ENCODE measurements at regions not wholly inside any gene's neighbourhood (a gene's known extent, or its start where the extent isn't known, plus 50 kb on each side); places are given as distances from the start of the nearest gene placed in this dataset.

GRCh38 chr13:91169321-91170050 is 178.0 kb upstream of the MIR17HG start:
- WGBS (ENCODE audit: low lambda C conversion rate, missing lambda C conversion rate): 70% methylated on average over 5 of the region's 5 CpGs
- no peaks in the 10 kb centered on the region for H3K79me2 ChIP-seq
- no peak overlapping the region for H3K4me2 ChIP-seq
- H3K27ac ChIP-seq: no peak overlapping the region
- TF ChIP-seq EZH2 (IDR thresholded peaks at IDR 0.05; ENCODE audit: borderline replicate concordance) (no peak), EZH2phosphoT487 (IDR thresholded peaks at IDR 0.05; ENCODE audit: low read depth, severe bottlenecking, unreplicated experiment) (no peak), CTCF (IDR thresholded peaks at IDR 0.05; ENCODE audit: poor library complexity) (no peak)
- H3K36me3 ChIP-seq (replicated peaks; ENCODE audit: insufficient read depth, low read depth): no peaks in the 10 kb centered on the region
- H3K27me3 ChIP-seq: no peaks in the 10 kb centered on the region
- no peak for DNase-seq (ENCODE audit: low spot score)
- H2AFZ ChIP-seq: no peak overlapping the region
- H3K9me3 ChIP-seq (ENCODE audit: low read depth): no peaks in the 10 kb centered on the region
- no peaks in the 10 kb centered on the region for H3K9me2 ChIP-seq (replicated peaks; ENCODE audit: insufficient read depth)
- no peaks in the 10 kb centered on the region for H4K20me1 ChIP-seq (ENCODE audit: insufficient read depth, poor library complexity, severe bottlenecking)
- no peaks in the 10 kb centered on the region for H3K4me1 ChIP-seq (ENCODE audit: insufficient read depth)
- H3K4me3 ChIP-seq: no peak overlapping the region

- WGBS (ENCODE audit: low lambda C conversion rate, missing lambda C conversion rate): 92% methylated on average over 4 of the region's 4 CpGs
- Histone ChIP-seq H3K79me2 (no peaks in the 10 kb centered on the region), H3K4me2 (no peak overlapping the region), H3K4me1 (ENCODE audit: insufficient read depth) (no peaks in the 10 kb centered on the region), H3K4me3 (no peak overlapping the region), H3K9me3 (ENCODE audit: low read depth) (no peaks in the 10 kb centered on the region), H3K36me3 (replicated peaks; ENCODE audit: insufficient read depth, low read depth) (no peaks in the 10 kb centered on the region), H3K27ac (no peak overlapping the region), H4K20me1 (ENCODE audit: insufficient read depth, poor library complexity, severe bottlenecking) (no peaks in the 10 kb centered on the region), H3K27me3 (no peaks in the 10 kb centered on the region), H3K9me2 (replicated peaks; ENCODE audit: insufficient read depth) (no peaks in the 10 kb centered on the region), H2AFZ (no peak overlapping the region)
- DNase-seq (ENCODE audit: low spot score): no peak
- TF ChIP-seq EZH2phosphoT487 (IDR thresholded peaks at IDR 0.05; ENCODE audit: low read depth, severe bottlenecking, unreplicated experiment): no peak
- TF ChIP-seq EZH2 (IDR thresholded peaks at IDR 0.05; ENCODE audit: borderline replicate concordance): no peak
- TF ChIP-seq CTCF (IDR thresholded peaks at IDR 0.05; ENCODE audit: poor library complexity): no peak
These were observed 175.3 kb upstream of the MIR17HG start for GRCh38 chr13:91172160-91172559.

GRCh38 chr13:91174886-91175501 is 172.5 kb upstream of the MIR17HG start:
- H3K79me2 ChIP-seq: no peaks in the 10 kb centered on the region
- H4K20me1 ChIP-seq (ENCODE audit: insufficient read depth, poor library complexity, severe bottlenecking): no peaks in the 10 kb centered on the region
- H3K27me3 ChIP-seq: no peaks in the 10 kb centered on the region
- peak overlapping the region; percentile 76 for H3K4me2 ChIP-seq
- TF ChIP-seq EZH2phosphoT487 (IDR thresholded peaks at IDR 0.05; ENCODE audit: low read depth, severe bottlenecking, unreplicated experiment) (no peak), CTCF (IDR thresholded peaks at IDR 0.05; ENCODE audit: poor library complexity) (no peak), EZH2 (IDR thresholded peaks at IDR 0.05; ENCODE audit: borderline replicate concordance) (no peak)
- H3K36me3 ChIP-seq (replicated peaks; ENCODE audit: insufficient read depth, low read depth): no peaks in the 10 kb centered on the region
- no peaks in the 10 kb centered on the region for H3K4me1 ChIP-seq (ENCODE audit: insufficient read depth)
- no peak for DNase-seq (ENCODE audit: low spot score)
- no peak overlapping the region for H3K4me3 ChIP-seq
- H3K9me3 ChIP-seq (ENCODE audit: low read depth): no peaks in the 10 kb centered on the region
- H2AFZ ChIP-seq: peak overlapping the region; percentile 63
- 48% methylated on average over 52 of the region's 52 CpGs for whole genome bisulfite sequencing (ENCODE audit: low lambda C conversion rate, missing lambda C conversion rate)
- H3K27ac ChIP-seq: no peak overlapping the region
- H3K9me2 ChIP-seq (replicated peaks; ENCODE audit: insufficient read depth): no peaks in the 10 kb centered on the region
